NB4 (cell line): ENCODE measurements at regions not wholly inside any gene's neighbourhood (a gene's known extent, or its start where the extent isn't known, plus 50 kb on each side); places are given as distances from the start of the nearest gene placed in this dataset.

ENCODE experiments used
- CTCF ChIP-seq: IDR thresholded peaks from one replicate; pipeline ENCODE4 v1.5.1; 2012; ENCODE audit warnings: low read depth, low read length
- MAX ChIP-seq: IDR thresholded peaks from 2 replicates; pipeline ENCODE4 v1.6.1; 2011; ENCODE audit warnings: low read depth, low read length
- MYC ChIP-seq: IDR thresholded peaks from 2 replicates; pipeline ENCODE4 v1.6.1; 2011; ENCODE audit warnings: low read depth, low read length
- POLR2A ChIP-seq: IDR thresholded peaks from 2 replicates; pipeline ENCODE4 v1.6.1; 2011; ENCODE audit warnings: mild to moderate bottlenecking; ENCODE audit not compliant: insufficient read length; ENCODE audit errors: extremely low read depth

GRCh38 chr4:28014469-28014868, 1153.8 kb downstream of the STIM2 start:
- no peak for TF ChIP-seq POLR2A
- TF ChIP-seq MYC, result no peak
- TF ChIP-seq CTCF, result no peak
- TF ChIP-seq MAX, result no peak
